ENCODE measurements at regions not wholly inside any gene's neighbourhood (a gene's known extent, or its start where the extent isn't known, plus 50 kb on each side); places are given as distances from the start of the nearest gene placed in this dataset.

DNA sequence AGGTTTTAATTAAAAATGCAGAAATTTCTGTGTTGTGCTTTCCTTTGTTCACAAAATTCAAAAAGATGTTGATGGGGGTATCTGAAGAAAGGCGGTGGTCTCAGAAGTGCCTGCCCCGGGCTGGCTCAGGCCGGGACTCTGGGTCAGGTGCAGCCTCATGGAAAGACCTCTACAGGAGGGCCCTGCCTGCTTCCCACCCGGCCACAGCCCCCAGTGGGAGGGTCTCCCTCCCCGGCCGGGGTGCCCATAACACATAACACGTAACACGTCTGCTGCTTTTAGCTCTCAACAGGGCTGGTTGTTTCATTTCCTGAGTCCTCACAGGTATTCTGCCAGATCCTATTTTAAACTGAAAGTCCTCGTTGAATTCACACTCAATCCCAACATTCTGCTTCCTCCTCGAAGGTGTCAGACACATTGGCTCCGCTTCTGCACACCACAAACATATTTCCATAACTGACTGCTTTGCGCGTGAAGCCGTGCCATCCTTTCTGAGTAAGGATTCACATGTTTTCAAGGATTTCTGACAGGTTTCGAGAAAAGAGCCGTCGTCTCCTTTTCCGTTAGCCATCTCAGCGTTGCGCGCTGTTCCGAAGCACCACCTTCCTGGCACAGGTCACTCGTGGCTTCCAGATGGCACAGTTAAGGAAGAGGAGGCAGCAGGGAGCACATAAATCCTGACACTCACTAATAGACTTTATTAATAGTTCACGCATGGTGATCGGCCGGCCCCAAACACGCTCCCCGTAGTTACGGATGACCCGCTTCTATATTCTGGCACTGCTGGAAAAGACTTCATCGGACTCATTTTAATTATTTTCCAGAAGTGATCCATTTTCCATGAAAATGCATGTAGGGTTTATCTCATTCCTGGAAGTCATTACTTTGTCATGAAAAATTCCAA lies 569.3 kb downstream of the BRD1 start:
- DNase-seq (ENCODE audit: low spot score), result no peak
- no peak overlapping the region for H4K8ac ChIP-seq (ENCODE audit: low read depth, low read length)
- no CpG with 5 or more reads among the region's 31 CpGs for WGBS, 2 donors (ENCODE audit: extremely low coverage in 2 of 2, insufficient read length in 2 of 2, insufficient replicate concordance in 1 of 2)

DNA sequence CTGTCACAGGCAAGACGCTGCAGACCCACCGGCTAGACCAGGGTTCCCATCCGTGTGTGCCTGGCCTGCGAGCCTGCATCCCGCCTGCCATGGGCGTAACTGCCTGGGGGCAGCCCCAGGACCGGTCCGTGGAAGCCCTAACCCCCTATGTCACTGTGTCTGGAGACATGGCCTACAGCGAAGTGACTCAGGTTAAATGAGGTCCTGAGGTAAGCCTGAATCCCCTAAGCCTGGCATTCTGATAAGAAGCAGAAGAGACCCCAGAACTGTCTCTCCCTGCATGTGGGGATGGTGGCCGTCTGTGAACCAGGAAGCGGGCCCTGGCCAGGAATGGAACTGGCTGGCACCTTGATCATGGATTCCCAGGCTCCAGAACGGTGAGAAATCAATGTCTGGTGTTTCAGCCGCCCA lies 570.1 kb downstream of the BRD1 start:
- H3K4me2 ChIP-seq (ENCODE audit: insufficient read depth, low read length, poor library complexity, severe bottlenecking), result no peak overlapping the region
- no peak overlapping the region for H3K18ac ChIP-seq (ENCODE audit: low read length)
- H3K4me3 ChIP-seq (ENCODE audit: low read length in 2 of 2), result peak overlapping the region in 1 of 2 donors; percentile 59
- no peak overlapping the region for H3K27ac ChIP-seq (replicated peaks; ENCODE audit: low read length)
- no peak overlapping the region for H3K23ac ChIP-seq (ENCODE audit: low read depth, low read length, poor library complexity)
- no peak overlapping the region for H3K9ac ChIP-seq (ENCODE audit: low read depth, low read length, poor library complexity)
- no peak overlapping the region for H2AK5ac ChIP-seq (ENCODE audit: low read depth, low read length)
- H3K4me1 ChIP-seq (ENCODE audit: control insufficient read depth in 2 of 2, insufficient read depth in 1 of 2, low read depth in 1 of 2, low read length in 2 of 2), result peaks cover 0 to 13% of the 10 kb centered on the region in 2 donors
- no peak overlapping the region for H4K8ac ChIP-seq (ENCODE audit: low read depth, low read length)
- H2BK5ac ChIP-seq (ENCODE audit: low read length), result no peak overlapping the region
- H3K79me1 ChIP-seq (ENCODE audit: low read depth, low read length), result no peaks in the 10 kb centered on the region
- H2BK15ac ChIP-seq (ENCODE audit: low read length), result no peak overlapping the region
- H4K91ac ChIP-seq (ENCODE audit: low read depth, low read length, poor library complexity), result no peak overlapping the region
- H2AFZ ChIP-seq (ENCODE audit: low read length), result no peak overlapping the region
- no peak overlapping the region for H2BK120ac ChIP-seq (ENCODE audit: low read depth, low read length)
- no peaks in the 10 kb centered on the region for H3K36me3 ChIP-seq (replicated peaks in 1 of 2; ENCODE audit: control insufficient read depth in 2 of 2, insufficient read depth in 2 of 2, low read length in 2 of 2)
- H3K27me3 ChIP-seq (ENCODE audit: control insufficient read depth in 3 of 3, insufficient read depth in 3 of 3, low read depth in 1 of 3, low read length in 3 of 3), result peaks cover 0 to 2% (median 0%) of the 10 kb centered on the region in 3 experiments
- no peak for DNase-seq (ENCODE audit: low spot score)
- no peak overlapping the region for H3K14ac ChIP-seq (ENCODE audit: low read length)
- H3K9me3 ChIP-seq (replicated peaks in 1 of 2; ENCODE audit: control insufficient read depth in 2 of 2, insufficient read depth in 1 of 2, low read depth in 1 of 2, low read length in 2 of 2), result peaks cover 0 to 5% of the 10 kb centered on the region in 2 donors
- no peak overlapping the region for H3K4ac ChIP-seq (ENCODE audit: low read length)
- peak overlapping the region; percentile 80 for H2BK12ac ChIP-seq (ENCODE audit: low read length)
- WGBS, 2 donors (ENCODE audit: extremely low coverage in 2 of 2, insufficient read length in 2 of 2, insufficient replicate concordance in 1 of 2), result no CpG with 5 or more reads among the region's 13 CpGs

More for the DNA sequence above, 569.3 kb downstream of the BRD1 start:
- Histone ChIP-seq H3K4me2 (ENCODE audit: insufficient read depth, low read length, poor library complexity, severe bottlenecking) (no peak overlapping the region), H2BK120ac (ENCODE audit: low read depth, low read length) (no peak overlapping the region), H3K4me1 (ENCODE audit: control insufficient read depth in 2 of 2, insufficient read depth in 1 of 2, low read depth in 1 of 2, low read length in 2 of 2) (peaks cover 0 to 13% of the 10 kb centered on the region in 2 donors), H3K9ac (ENCODE audit: low read depth, low read length, poor library complexity) (peak overlapping the region; percentile 14), H3K36me3 (replicated peaks in 1 of 2; ENCODE audit: control insufficient read depth in 2 of 2, insufficient read depth in 2 of 2, low read length in 2 of 2) (no peaks in the 10 kb centered on the region), H3K23ac (ENCODE audit: low read depth, low read length, poor library complexity) (no peak overlapping the region), H2BK12ac (ENCODE audit: low read length) (no peak overlapping the region), H3K79me1 (ENCODE audit: low read depth, low read length) (no peaks in the 10 kb centered on the region), H3K27me3 (ENCODE audit: control insufficient read depth in 3 of 3, insufficient read depth in 3 of 3, low read depth in 1 of 3, low read length in 3 of 3) (peaks cover 0 to 2% (median 0%) of the 10 kb centered on the region in 3 experiments), H2BK5ac (ENCODE audit: low read length) (no peak overlapping the region), H3K18ac (ENCODE audit: low read length) (peak overlapping the region; percentile 71), H2AFZ (ENCODE audit: low read length) (no peak overlapping the region), H3K9me3 (replicated peaks in 1 of 2; ENCODE audit: control insufficient read depth in 2 of 2, insufficient read depth in 1 of 2, low read depth in 1 of 2, low read length in 2 of 2) (peaks cover 0 to 5% of the 10 kb centered on the region in 2 donors), H3K4ac (ENCODE audit: low read length) (no peak overlapping the region), H3K27ac (replicated peaks; ENCODE audit: low read length) (no peak overlapping the region), H3K4me3 (ENCODE audit: low read length in 2 of 2) (no peak overlapping the region), H3K14ac (ENCODE audit: low read length) (no peak overlapping the region), H4K91ac (ENCODE audit: low read depth, low read length, poor library complexity) (no peak overlapping the region), H2BK15ac (ENCODE audit: low read length) (peak overlapping the region; percentile 9), H2AK5ac (ENCODE audit: low read depth, low read length) (no peak overlapping the region)

DNA sequence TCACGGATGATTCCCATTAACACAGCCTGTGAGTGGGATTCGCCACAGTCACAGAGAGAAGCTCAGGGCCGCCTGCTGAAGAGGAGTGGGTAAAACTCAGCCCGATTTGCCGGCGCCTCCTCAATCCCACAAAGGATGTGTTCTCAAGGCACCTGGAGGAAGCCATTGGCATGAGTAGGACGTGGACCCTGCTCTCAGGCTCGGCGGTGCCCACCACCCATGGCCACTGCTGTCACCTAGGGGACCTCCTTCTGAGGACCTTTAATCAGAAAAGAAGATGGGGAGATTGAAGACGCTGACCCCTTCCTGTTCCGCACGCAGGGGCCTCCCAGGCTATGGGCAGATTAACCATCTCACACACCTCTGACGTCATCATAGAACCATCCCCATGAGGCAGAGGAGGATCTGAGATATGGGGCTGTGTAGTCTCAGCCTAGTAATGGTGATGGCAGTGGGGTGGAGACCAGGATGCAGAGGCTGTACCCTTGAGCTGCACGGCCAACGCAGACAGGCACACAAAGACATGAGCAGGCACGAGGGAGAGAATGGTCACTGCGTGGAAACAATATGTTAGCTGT lies 571.8 kb downstream of the BRD1 start:
- Histone ChIP-seq H3K9ac (ENCODE audit: low read depth, low read length, poor library complexity) (peak overlapping the region; percentile 73), H3K4me1 (ENCODE audit: control insufficient read depth in 2 of 2, insufficient read depth in 1 of 2, low read depth in 1 of 2, low read length in 2 of 2) (peaks cover 0 to 6% of the 10 kb centered on the region in 2 donors), H2BK15ac (ENCODE audit: low read length) (no peak overlapping the region), H3K18ac (ENCODE audit: low read length) (no peak overlapping the region), H3K4me2 (ENCODE audit: insufficient read depth, low read length, poor library complexity, severe bottlenecking) (no peak overlapping the region), H2BK5ac (ENCODE audit: low read length) (peak overlapping the region; percentile 57), H4K8ac (ENCODE audit: low read depth, low read length) (no peak overlapping the region), H2AFZ (ENCODE audit: low read length) (no peak overlapping the region), H2AK5ac (ENCODE audit: low read depth, low read length) (no peak overlapping the region), H3K4ac (ENCODE audit: low read length) (no peak overlapping the region), H2BK120ac (ENCODE audit: low read depth, low read length) (no peak overlapping the region), H2BK12ac (ENCODE audit: low read length) (no peak overlapping the region), H3K14ac (ENCODE audit: low read length) (no peak overlapping the region), H3K36me3 (replicated peaks in 1 of 2; ENCODE audit: control insufficient read depth in 2 of 2, insufficient read depth in 2 of 2, low read length in 2 of 2) (no peaks in the 10 kb centered on the region), H3K9me3 (replicated peaks in 1 of 2; ENCODE audit: control insufficient read depth in 2 of 2, insufficient read depth in 1 of 2, low read depth in 1 of 2, low read length in 2 of 2) (peaks cover 0 to 2% of the 10 kb centered on the region in 2 donors), H3K27ac (replicated peaks; ENCODE audit: low read length) (no peak overlapping the region), H3K79me1 (ENCODE audit: low read depth, low read length) (no peaks in the 10 kb centered on the region), H3K4me3 (ENCODE audit: low read length in 2 of 2) (no peak overlapping the region), H3K27me3 (ENCODE audit: control insufficient read depth in 3 of 3, insufficient read depth in 3 of 3, low read depth in 1 of 3, low read length in 3 of 3) (peaks cover 0 to 2% (median 0%) of the 10 kb centered on the region in 3 experiments), H4K91ac (ENCODE audit: low read depth, low read length, poor library complexity) (no peak overlapping the region), H3K23ac (ENCODE audit: low read depth, low read length, poor library complexity) (no peak overlapping the region)
- WGBS, 2 donors (ENCODE audit: extremely low coverage in 2 of 2, insufficient read length in 2 of 2, insufficient replicate concordance in 1 of 2), result no CpG with 5 or more reads among the region's 17 CpGs
- DNase-seq (ENCODE audit: low spot score), result no peak

DNA sequence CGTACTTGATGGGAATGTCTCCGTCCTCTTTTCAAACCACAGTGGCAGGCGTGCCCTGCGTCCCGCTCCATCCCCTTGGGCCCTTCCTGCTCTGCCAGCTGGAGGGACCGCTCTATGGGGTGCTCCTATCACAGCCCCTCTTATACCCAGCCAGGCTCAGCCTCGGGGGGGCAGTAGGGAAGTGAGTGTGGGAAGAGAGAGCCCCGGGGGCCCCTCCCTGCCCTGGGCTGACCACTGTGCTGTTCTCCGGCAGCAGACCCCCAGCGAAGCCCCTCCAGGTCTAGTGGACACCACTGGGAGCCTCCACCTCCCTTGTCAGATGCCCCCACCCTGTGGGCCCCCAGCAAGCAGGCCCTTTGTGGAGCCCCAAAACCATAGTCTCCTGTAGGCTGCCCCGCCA lies 572.5 kb downstream of the BRD1 start:
- no peak overlapping the region for H2AK5ac ChIP-seq (ENCODE audit: low read depth, low read length)
- H3K23ac ChIP-seq (ENCODE audit: low read depth, low read length, poor library complexity), result no peak overlapping the region
- H2BK12ac ChIP-seq (ENCODE audit: low read length), result no peak overlapping the region
- H4K91ac ChIP-seq (ENCODE audit: low read depth, low read length, poor library complexity), result no peak overlapping the region
- no peak overlapping the region for H3K18ac ChIP-seq (ENCODE audit: low read length)
- H3K27me3 ChIP-seq (ENCODE audit: control insufficient read depth in 3 of 3, insufficient read depth in 3 of 3, low read depth in 1 of 3, low read length in 3 of 3), result peaks cover 0 to 2% (median 0%) of the 10 kb centered on the region in 3 experiments
- no peak for DNase-seq (ENCODE audit: low spot score)
- H3K9ac ChIP-seq (ENCODE audit: low read depth, low read length, poor library complexity), result no peak overlapping the region
- H2BK120ac ChIP-seq (ENCODE audit: low read depth, low read length), result no peak overlapping the region
- H3K36me3 ChIP-seq (replicated peaks in 1 of 2; ENCODE audit: control insufficient read depth in 2 of 2, insufficient read depth in 2 of 2, low read length in 2 of 2), result no peaks in the 10 kb centered on the region
- H2BK5ac ChIP-seq (ENCODE audit: low read length), result peak overlapping the region; percentile 57
- H2BK15ac ChIP-seq (ENCODE audit: low read length), result peak overlapping the region; percentile 15
- peaks cover 0 to 6% of the 10 kb centered on the region in 2 donors for H3K4me1 ChIP-seq (ENCODE audit: control insufficient read depth in 2 of 2, insufficient read depth in 1 of 2, low read depth in 1 of 2, low read length in 2 of 2)
- no peak overlapping the region for H4K8ac ChIP-seq (ENCODE audit: low read depth, low read length)
- H3K4ac ChIP-seq (ENCODE audit: low read length), result no peak overlapping the region
- no CpG with 5 or more reads among the region's 11 CpGs for WGBS, 2 donors (ENCODE audit: extremely low coverage in 2 of 2, insufficient read length in 2 of 2, insufficient replicate concordance in 1 of 2)
- H3K4me2 ChIP-seq (ENCODE audit: insufficient read depth, low read length, poor library complexity, severe bottlenecking), result no peak overlapping the region
- H3K9me3 ChIP-seq (replicated peaks in 1 of 2; ENCODE audit: control insufficient read depth in 2 of 2, insufficient read depth in 1 of 2, low read depth in 1 of 2, low read length in 2 of 2), result peaks cover 0 to 1% of the 10 kb centered on the region in 2 donors
- H3K4me3 ChIP-seq (ENCODE audit: low read length in 2 of 2), result no peak overlapping the region
- H3K27ac ChIP-seq (replicated peaks; ENCODE audit: low read length), result no peak overlapping the region
- H3K14ac ChIP-seq (ENCODE audit: low read length), result no peak overlapping the region
- no peaks in the 10 kb centered on the region for H3K79me1 ChIP-seq (ENCODE audit: low read depth, low read length)
- H2AFZ ChIP-seq (ENCODE audit: low read length), result no peak overlapping the region
